Caco-2 (cell line): ENCODE measurements at regions not wholly inside any gene's neighbourhood (a gene's known extent, or its start where the extent isn't known, plus 50 kb on each side); places are given as distances from the start of the nearest gene placed in this dataset.

Source experiments
- BruUV-seq: library from RNA; stranded (reverse); fragments of 400-500 nt; replicated peaks from 2 replicates; lab custom pipeline; 2021; lab: Mats Ljungman, UMichigan
- CTCF ChIA-PET: fragments of 300-600 bp; sonication (Branson Sonifier 250); formaldehyde crosslinking; loops from one replicate; lab custom pipeline; 2022; ENCODE audit warnings: antibody characterized with exemption; lab: Charles Lee
- POLR2A ChIA-PET: fragments of 300-600 bp; sonication (Branson Sonifier 250); formaldehyde crosslinking; loops from one replicate; lab custom pipeline; 2022; ENCODE audit warnings: antibody characterized with exemption; lab: Charles Lee
- DNase-seq, 2 experiments: peaks; one replicate each; pipeline versions ENCODE4 v3.0.0 to v3.0.0-alpha.2; 2020 to 2022
- H3K27me3 ChIP-seq: replicated peaks from 2 replicates; pipeline ENCODE4 v1.6.0; 2011; ENCODE audit warnings: low read length; ENCODE audit not compliant: control insufficient read depth, insufficient read depth
- H3K36me3 ChIP-seq: 2 replicates; pipeline ENCODE4 v1.5.1; 2011; ENCODE audit warnings: low read length; ENCODE audit not compliant: control insufficient read depth, insufficient read depth
- H3K4me1 ChIP-seq: fragments of 250-450 bp; sonication (Bioruptor Pico); 2 replicates; pipeline ENCODE4 v1.5.1; 2020; ENCODE audit warnings: mild to moderate bottlenecking
- H3K4me3 ChIP-seq: 2 replicates; pipeline ENCODE4 v1.5.1; 2011; ENCODE audit warnings: low read depth, mild to moderate bottlenecking, control low read depth, low read length
- H3K9me3 ChIP-seq: fragments of 250-450 bp; sonication (Bioruptor Pico); 2 replicates; pipeline ENCODE4 v1.5.1; 2020; ENCODE audit warnings: mild to moderate bottlenecking, moderate library complexity
- H3K27ac Mint-ChIP-seq: one replicate; pipeline ENCODE4 v1.8.0; 2022; ENCODE audit warnings: mixed read lengths; ENCODE audit not compliant: unreplicated experiment
- H3K27me3 Mint-ChIP-seq: one replicate; pipeline ENCODE4 v1.8.0; 2022; ENCODE audit warnings: mixed read lengths; ENCODE audit not compliant: insufficient read depth, unreplicated experiment
- H3K36me3 Mint-ChIP-seq: one replicate; pipeline ENCODE4 v1.8.0; 2022; ENCODE audit warnings: mild to moderate bottlenecking, mixed read lengths; ENCODE audit not compliant: insufficient read depth, unreplicated experiment
- H3K4me1 Mint-ChIP-seq: one replicate; pipeline ENCODE4 v1.8.0; 2022; ENCODE audit warnings: low read depth, mixed read lengths; ENCODE audit not compliant: unreplicated experiment
- H3K4me3 Mint-ChIP-seq: one replicate; pipeline ENCODE4 v1.8.0; 2022; ENCODE audit warnings: mild to moderate bottlenecking, moderate library complexity, mixed read lengths; ENCODE audit not compliant: unreplicated experiment
- H3K9me3 Mint-ChIP-seq: one replicate; pipeline ENCODE4 v1.8.0; 2022; ENCODE audit warnings: mixed read lengths; ENCODE audit not compliant: unreplicated experiment
- CTCF ChIP-seq, 2 experiments: fragments of 200-600 bp in 1 of 2; IDR thresholded peaks; 1 replicate in 1 of 2; 2 replicates in 1 of 2; pipeline versions ENCODE4 v1.5.1 to v1.8.0; 2011 to 2022; ENCODE audit warnings: antibody characterized with exemption in 1 of 2, control low read depth in 1 of 2, inconsistent platforms in 1 of 2, low read depth in 1 of 2, low read length in 1 of 2, mild to moderate bottlenecking in 1 of 2, moderate library complexity in 1 of 2; ENCODE audit not compliant: insufficient read depth in 1 of 2, severe bottlenecking in 1 of 2, unreplicated experiment in 1 of 2
- intact Hi-C: fragments of 100-400 bp; cut with micrococcal nuclease; formaldehyde crosslinking; loops from one replicate; pipeline ENCODE4 v1.10.0; 2022; ENCODE audit not compliant: unreplicated experiment

DNA sequence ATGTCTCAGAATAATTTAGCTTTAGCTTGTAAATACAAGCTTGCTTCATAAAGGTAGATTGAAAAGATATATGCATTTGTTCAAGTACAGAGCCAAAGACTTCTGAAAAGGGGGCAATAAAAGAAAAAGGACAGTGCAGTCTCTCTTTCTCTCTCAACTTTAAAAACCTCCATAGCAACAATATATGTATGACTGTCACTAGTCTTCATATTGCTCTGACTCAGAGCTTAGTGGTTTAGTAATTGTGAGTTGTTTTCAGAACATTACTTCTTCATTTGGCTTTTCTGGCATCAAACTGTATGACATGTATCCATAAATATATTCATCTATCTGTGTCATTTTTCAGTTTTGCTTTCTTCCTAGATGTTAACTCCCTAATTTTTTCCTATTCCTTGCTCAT is 194.6 kb upstream of the KIF2A start:
- no peak for TF ChIP-seq CTCF (IDR thresholded peaks at IDR 0.05; ENCODE audit: insufficient read depth in 1 of 2, low read depth in 1 of 2, low read length in 1 of 2, severe bottlenecking in 1 of 2, unreplicated experiment in 1 of 2)
- Mint-ChIP-seq H3K27me3 (peaks cover 14% of the 10 kb centered on the region), H3K9me3 (no peaks in the 10 kb centered on the region), H3K4me1 (no peaks in the 10 kb centered on the region), H3K4me3 (no peak overlapping the region), H3K36me3 (no peaks in the 10 kb centered on the region), H3K27ac (no peak overlapping the region)
- Histone ChIP-seq H3K36me3 (no peaks in the 10 kb centered on the region), H3K4me3 (no peak overlapping the region), H3K27me3 (peaks cover 1% of the 10 kb centered on the region; the same call in 1 of the 2 replicates), H3K9me3 (no peaks in the 10 kb centered on the region), H3K4me1 (no peaks in the 10 kb centered on the region)
- intact Hi-C loops = no loop called here
- DNase-seq = no peak
- CTCF ChIA-PET = no interaction called here
- POLR2A ChIA-PET = no interaction called here
- no TSS peak for BruUV-seq

GRCh38 chr5:62112689-62113228 is 193.2 kb upstream of the KIF2A start:
- no TSS peak for BruUV-seq
- H3K4me3 Mint-ChIP-seq = no peak overlapping the region
- no peaks in the 10 kb centered on the region for H3K36me3 Mint-ChIP-seq
- H3K27me3 Mint-ChIP-seq = peaks cover 17% of the 10 kb centered on the region
- DNase-seq = no peak
- peaks cover 1% of the 10 kb centered on the region; the same call in 1 of the 2 replicates for H3K27me3 ChIP-seq
- intact Hi-C loops = no loop called here
- no peaks in the 10 kb centered on the region for H3K4me1 ChIP-seq
- H3K36me3 ChIP-seq = no peaks in the 10 kb centered on the region
- no peak overlapping the region for H3K4me3 ChIP-seq
- CTCF ChIA-PET = no interaction called here
- no peaks in the 10 kb centered on the region for H3K4me1 Mint-ChIP-seq
- POLR2A ChIA-PET = no interaction called here
- no peak overlapping the region for H3K27ac Mint-ChIP-seq
- TF ChIP-seq CTCF (IDR thresholded peaks at IDR 0.05; ENCODE audit: insufficient read depth in 1 of 2, low read depth in 1 of 2, low read length in 1 of 2, severe bottlenecking in 1 of 2, unreplicated experiment in 1 of 2) = no peak
- no peaks in the 10 kb centered on the region for H3K9me3 Mint-ChIP-seq
- no peaks in the 10 kb centered on the region for H3K9me3 ChIP-seq

GRCh38 chr5:62115014-62115413 is 191.0 kb upstream of the KIF2A start:
- POLR2A ChIA-PET = no interaction called here

More at GRCh38 chr5:62115014-62115413, 191.0 kb upstream of the KIF2A start:
- intact Hi-C loops = no loop called here
- no peaks in the 10 kb centered on the region for H3K4me1 ChIP-seq
- H3K9me3 Mint-ChIP-seq = peaks cover 11% of the 10 kb centered on the region
- no peaks in the 10 kb centered on the region for H3K36me3 ChIP-seq
- H3K36me3 Mint-ChIP-seq = no peaks in the 10 kb centered on the region
- CTCF ChIA-PET = no interaction called here
- peaks cover 26% of the 10 kb centered on the region for H3K27me3 Mint-ChIP-seq
- BruUV-seq = no TSS peak
- peaks cover 1% of the 10 kb centered on the region; the same call in 1 of the 2 replicates for H3K27me3 ChIP-seq
- H3K27ac Mint-ChIP-seq = no peak overlapping the region
- no peak for TF ChIP-seq CTCF (IDR thresholded peaks at IDR 0.05; ENCODE audit: insufficient read depth in 1 of 2, low read depth in 1 of 2, low read length in 1 of 2, severe bottlenecking in 1 of 2, unreplicated experiment in 1 of 2)
- no peak overlapping the region for H3K4me3 ChIP-seq
- no peak for DNase-seq
- H3K4me1 Mint-ChIP-seq = no peaks in the 10 kb centered on the region
- no peak overlapping the region for H3K4me3 Mint-ChIP-seq
- no peaks in the 10 kb centered on the region for H3K9me3 ChIP-seq
